Endothelial cell of umbilical vein (primary cell): ENCODE measurements at regions not wholly inside any gene's neighbourhood (a gene's known extent, or its start where the extent isn't known, plus 50 kb on each side); places are given as distances from the start of the nearest gene placed in this dataset.

Experiments
- CTCF ChIP-seq, 2 donors: IDR thresholded peaks; 1 replicate in 1 of 2; 2 replicates in 1 of 2; pipeline ENCODE4 v1.5.1; 2011; ENCODE audit warnings: low read length in 2 of 2, mild to moderate bottlenecking in 2 of 2, moderate library complexity in 2 of 2, control low read depth in 1 of 2, inconsistent platforms in 1 of 2, low read depth in 1 of 2; ENCODE audit not compliant: insufficient read depth in 1 of 2; ENCODE audit errors: extremely low read depth in 1 of 2
- MAX ChIP-seq: IDR thresholded peaks from 2 replicates; pipeline ENCODE4 v1.6.1; 2011; ENCODE audit not compliant: insufficient read depth, insufficient read length
- MYC ChIP-seq: IDR thresholded peaks from one replicate; pipeline ENCODE4 v1.6.1; 2011; ENCODE audit warnings: mild to moderate bottlenecking, low read depth, low read length
- POLR2A ChIP-seq: IDR thresholded peaks from 2 replicates; pipeline ENCODE4 v1.6.1; 2012; ENCODE audit warnings: low read depth, mild to moderate bottlenecking, control low read depth, low read length
- POLR2AphosphoS5 ChIP-seq: IDR thresholded peaks from 2 replicates; pipeline ENCODE4 v1.6.1; 2012; ENCODE audit warnings: low read depth, mild to moderate bottlenecking, control low read depth, low read length, moderate library complexity; ENCODE audit not compliant: insufficient read depth

GRCh38 chr17:55898195-55898594 is 147.3 kb downstream of the PCTP start:
- TF ChIP-seq CTCF (IDR thresholded peaks at IDR 0.05; ENCODE audit: extremely low read depth in 1 of 2, insufficient read depth in 1 of 2, low read depth in 1 of 2, low read length in 2 of 2) (no peak), POLR2AphosphoS5 (no peak), POLR2A (no peak), MYC (no peak), MAX (no peak)
